AG08396 (cell line): ENCODE measurements at regions not wholly inside any gene's neighbourhood (a gene's known extent, or its start where the extent isn't known, plus 50 kb on each side); places are given as distances from the start of the nearest gene placed in this dataset.

ENCODE experiments used
- DNase-seq: peaks from one replicate; pipeline ENCODE4 v3.0.0; 2012; ENCODE audit warnings: low spot score, mixed read lengths

GRCh38 chr4:146998157-146998556 lies 52.5 kb upstream of the TTC29 start:
- DNase-seq, result no peak

- DNase-seq, result no peak
Measured at GRCh38 chr4:147003956-147004809, 58.5 kb upstream of the TTC29 start.

- no peak for DNase-seq
Measured at GRCh38 chr4:147006229-147006628, 60.6 kb upstream of the TTC29 start.

- DNase-seq, result no peak
Measured at GRCh38 chr4:147009875-147010274, 64.2 kb upstream of the TTC29 start.

GRCh38 chr4:147011411-147011810 lies 65.7 kb upstream of the TTC29 start:
- DNase-seq, result no peak

GRCh38 chr4:147012059-147012707 lies 66.5 kb upstream of the TTC29 start:
- no peak for DNase-seq

GRCh38 chr4:147014946-147015345 lies 69.3 kb upstream of the TTC29 start:
- no peak for DNase-seq

- no peak for DNase-seq
Measured at GRCh38 chr4:147015491-147015890, 69.8 kb upstream of the TTC29 start.

- DNase-seq, result no peak
Measured at GRCh38 chr4:147017081-147017480, 71.4 kb upstream of the TTC29 start.

- peak; percentile 65 for DNase-seq
Measured at GRCh38 chr4:147019091-147019490, 73.4 kb upstream of the TTC29 start.

GRCh38 chr4:147020456-147020855 lies 74.8 kb upstream of the TTC29 start:
- DNase-seq, result no peak

GRCh38 chr4:147025042-147025441 lies 79.4 kb upstream of the TTC29 start:
- no peak for DNase-seq

GRCh38 chr4:147029296-147029695 lies 83.6 kb upstream of the TTC29 start:
- no peak for DNase-seq

GRCh38 chr4:147034372-147034771 lies 88.7 kb upstream of the TTC29 start:
- no peak for DNase-seq

- no peak for DNase-seq
Measured at GRCh38 chr4:147037069-147037468, 91.4 kb upstream of the TTC29 start.

GRCh38 chr4:147039976-147040575 lies 94.4 kb upstream of the TTC29 start:
- no peak for DNase-seq

- no peak for DNase-seq
Measured at GRCh38 chr4:147040874-147041273, 95.2 kb upstream of the TTC29 start.

GRCh38 chr4:147041376-147041775 lies 95.7 kb upstream of the TTC29 start:
- DNase-seq, result no peak

- DNase-seq, result no peak
Measured at GRCh38 chr4:147042046-147042445, 96.4 kb upstream of the TTC29 start.

GRCh38 chr4:147044241-147044640 lies 98.6 kb upstream of the TTC29 start:
- no peak for DNase-seq

- peak; percentile 9 for DNase-seq
Measured at GRCh38 chr4:147049946-147050345, 104.3 kb upstream of the TTC29 start.

- DNase-seq, result no peak
Measured at GRCh38 chr4:147050356-147050765, 104.7 kb upstream of the TTC29 start.

GRCh38 chr4:147052361-147052760 lies 106.7 kb upstream of the TTC29 start:
- no peak for DNase-seq
